Caki2 (cell line): ENCODE measurements at regions not wholly inside any gene's neighbourhood (a gene's known extent, or its start where the extent isn't known, plus 50 kb on each side); places are given as distances from the start of the nearest gene placed in this dataset.

Experiments
- DNase-seq: peaks from one replicate; pipeline ENCODE4 v3.0.0-alpha.2; 2015; ENCODE audit warnings: low read depth
- in situ Hi-C: cut with HindIII; loops from 2 replicates; pipeline ENCODE4 v1.10.0; 2016; ENCODE audit warnings: low sequenced_read_pairs, low pct_unique_long_range_greater_than_20kb, mixed read lengths

DNA sequence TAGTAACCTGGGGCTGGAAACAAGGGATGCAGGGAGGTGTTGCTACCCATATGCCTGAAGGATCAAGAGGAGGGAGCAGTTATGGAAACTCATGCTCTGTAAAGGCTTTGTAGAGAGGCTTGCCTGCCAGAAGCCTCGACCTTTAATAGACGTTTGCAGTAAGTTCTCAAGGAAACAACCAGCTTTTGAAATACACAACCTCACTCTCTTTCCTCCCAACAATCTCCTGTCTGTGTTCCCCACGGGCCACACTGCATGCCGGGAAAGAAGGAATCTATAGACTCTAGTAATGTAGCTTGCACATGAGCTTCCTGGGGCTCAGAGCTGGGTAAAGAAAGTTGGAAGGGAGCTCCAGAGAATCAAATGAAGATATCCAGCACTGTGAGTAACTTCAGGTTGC lies 101.6 kb upstream of the PACRGL start:
- in situ Hi-C loops: no loop called here
- no peak for DNase-seq

GRCh38 chr4:20603671-20604313 lies 96.5 kb upstream of the PACRGL start:
- DNase-seq: no peak
- in situ Hi-C loops: no loop called here

DNA sequence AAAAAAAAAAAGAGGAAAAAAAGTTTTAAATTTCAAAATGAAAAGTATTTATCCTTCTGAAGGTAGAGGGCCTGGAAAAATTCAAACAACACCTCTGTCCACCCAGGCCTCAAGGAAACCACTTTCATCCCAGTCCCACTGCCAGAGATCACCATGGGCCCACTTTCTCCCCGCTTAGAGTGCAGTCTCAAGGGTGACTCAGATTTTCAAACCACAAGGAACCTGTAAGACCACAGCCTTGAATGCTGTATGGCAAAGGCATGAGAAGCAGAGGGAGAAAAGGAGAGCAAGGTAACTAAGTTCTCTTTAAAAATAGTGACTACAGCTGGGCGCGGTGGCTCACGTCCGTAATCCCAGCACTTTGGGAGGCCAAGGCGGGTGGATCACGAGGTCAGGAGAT lies 87.9 kb upstream of the PACRGL start:
- no peak for DNase-seq

GRCh38 chr4:20614816-20615215 lies 85.4 kb upstream of the PACRGL start:
- no peak for DNase-seq
- in situ Hi-C loops: no loop called here

More for the DNA sequence above, 87.9 kb upstream of the PACRGL start:
- in situ Hi-C loops: no loop called here

DNA sequence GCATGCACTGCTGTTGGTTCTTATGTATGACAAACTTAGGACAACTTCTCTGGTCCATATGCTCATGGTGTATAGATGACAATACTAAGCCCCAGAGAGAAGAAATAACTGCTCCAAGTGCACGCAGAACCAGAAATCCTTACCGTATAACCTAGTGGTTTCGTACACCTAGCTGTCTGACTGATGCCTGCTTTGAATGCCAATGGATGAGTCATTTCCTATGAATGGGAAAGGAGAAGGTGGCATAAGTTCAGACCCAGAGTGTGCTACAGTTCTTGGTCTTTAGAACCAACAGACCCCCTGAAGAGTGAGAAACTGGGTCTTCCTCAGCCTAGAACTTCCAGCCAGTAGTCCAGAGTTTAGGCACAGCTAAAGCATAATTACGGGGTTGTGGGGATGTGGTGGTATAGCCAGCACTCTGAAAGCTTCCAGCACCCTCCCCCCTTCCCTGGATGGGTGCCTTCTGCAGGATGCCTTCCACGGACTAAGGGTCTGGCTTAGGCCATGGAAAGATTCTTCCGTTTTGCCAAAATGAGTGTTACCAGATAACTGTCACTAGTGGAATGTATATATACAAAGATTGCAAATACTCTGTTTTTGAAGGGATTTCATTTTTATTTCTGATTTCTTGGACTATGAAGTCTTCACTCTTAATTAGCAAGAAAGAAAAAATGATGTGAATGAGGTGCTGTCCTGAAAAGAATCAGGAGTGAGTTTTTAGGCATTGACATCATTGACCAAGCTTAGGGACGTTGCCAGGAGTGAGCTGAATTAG lies 84.6 kb upstream of the PACRGL start:
- in situ Hi-C loops: no loop called here
- DNase-seq: no peak

DNA sequence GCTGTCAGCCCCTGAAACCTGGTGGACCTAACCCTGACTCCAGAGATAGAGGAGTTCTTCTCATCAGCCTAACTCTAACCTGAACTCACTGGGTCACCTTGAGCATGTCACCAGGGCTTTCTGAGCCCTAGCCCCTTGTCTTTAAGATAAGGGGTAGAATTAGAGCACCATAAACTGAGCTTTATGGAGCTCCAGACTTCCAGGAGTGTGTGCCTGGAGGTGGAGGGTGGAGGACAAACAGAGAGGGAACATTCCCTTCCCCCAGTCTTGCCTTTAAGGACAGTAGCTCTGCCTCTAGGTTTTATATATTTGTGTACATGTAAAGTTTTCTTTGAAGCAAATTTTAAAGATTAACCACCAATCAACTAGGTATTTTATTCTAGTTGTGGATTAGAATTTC lies 83.9 kb upstream of the PACRGL start:
- in situ Hi-C loops: no loop called here
- no peak for DNase-seq

DNA sequence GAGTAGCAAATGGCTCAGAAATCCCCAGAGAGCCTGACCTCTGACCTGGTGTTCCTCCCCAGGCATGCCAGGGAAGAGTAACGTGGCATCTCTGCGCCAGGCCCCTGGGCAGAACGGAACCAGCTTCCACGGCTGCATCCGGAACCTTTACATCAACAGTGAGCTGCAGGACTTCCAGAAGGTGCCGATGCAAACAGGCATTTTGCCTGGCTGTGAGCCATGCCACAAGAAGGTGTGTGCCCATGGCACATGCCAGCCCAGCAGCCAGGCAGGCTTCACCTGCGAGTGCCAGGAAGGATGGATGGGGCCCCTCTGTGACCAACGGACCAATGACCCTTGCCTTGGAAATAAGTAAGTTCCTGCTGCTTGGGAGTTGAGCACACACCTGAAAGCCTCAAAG lies 83.4 kb upstream of the PACRGL start:
- in situ Hi-C loops: no loop called here
- DNase-seq: no peak

DNA sequence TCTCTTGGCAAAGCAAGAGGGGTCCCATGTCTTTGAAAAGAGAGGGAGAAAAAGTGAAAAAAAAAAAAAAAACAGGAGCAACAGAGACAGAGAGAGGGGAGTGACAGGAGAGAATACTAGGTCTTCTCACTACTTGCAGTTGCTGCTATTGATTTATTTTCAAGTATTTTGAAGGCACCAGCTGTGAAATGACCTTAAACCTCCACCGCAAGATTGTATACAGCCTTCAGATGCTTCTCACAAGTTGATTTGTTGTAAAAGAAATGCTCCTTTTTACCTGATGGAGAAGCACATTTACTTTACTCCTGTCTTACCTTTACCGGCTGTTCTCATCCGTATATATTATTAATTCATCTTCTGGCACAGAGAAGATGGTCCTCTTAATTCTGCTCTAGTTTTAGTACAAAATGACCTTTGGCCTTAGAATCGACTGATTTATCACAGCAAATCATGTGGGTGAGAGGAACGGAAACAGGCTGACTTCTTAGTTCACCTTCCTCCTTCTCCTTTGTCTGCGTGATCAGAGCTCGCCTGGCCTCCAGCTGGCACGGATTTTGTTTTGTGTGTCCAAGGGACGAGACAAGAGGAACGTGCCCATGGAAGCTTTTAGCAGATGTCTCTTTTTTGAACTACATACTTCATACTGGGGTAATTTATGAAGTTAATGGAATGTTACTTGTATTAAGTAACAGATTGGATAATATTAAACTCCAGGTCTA lies 82.4 kb upstream of the PACRGL start:
- in situ Hi-C loops: no loop called here
- DNase-seq: no peak

DNA sequence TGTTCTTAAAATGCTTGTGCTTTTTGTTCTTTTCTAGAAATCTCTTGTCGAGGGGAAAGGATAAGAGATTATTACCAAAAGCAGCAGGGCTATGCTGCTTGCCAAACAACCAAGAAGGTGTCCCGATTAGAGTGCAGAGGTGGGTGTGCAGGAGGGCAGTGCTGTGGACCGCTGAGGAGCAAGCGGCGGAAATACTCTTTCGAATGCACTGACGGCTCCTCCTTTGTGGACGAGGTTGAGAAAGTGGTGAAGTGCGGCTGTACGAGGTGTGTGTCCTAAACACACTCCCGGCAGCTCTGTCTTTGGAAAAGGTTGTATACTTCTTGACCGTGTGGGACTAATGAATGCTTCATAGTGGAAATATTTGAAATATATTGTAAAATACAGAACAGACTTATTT lies 81.5 kb upstream of the PACRGL start:
- in situ Hi-C loops: no loop called here
- no peak for DNase-seq

GRCh38 chr4:20621476-20621875 lies 78.8 kb upstream of the PACRGL start:
- no peak for DNase-seq
- in situ Hi-C loops: no loop called here

- in situ Hi-C loops: no loop called here
- no peak for DNase-seq
These were observed 77.6 kb upstream of the PACRGL start for GRCh38 chr4:20622701-20623100.

- in situ Hi-C loops: no loop called here
- DNase-seq: no peak
These were observed 76.3 kb upstream of the PACRGL start for GRCh38 chr4:20623939-20624338.

- no peak for DNase-seq
- in situ Hi-C loops: no loop called here
These were observed 75.4 kb upstream of the PACRGL start for GRCh38 chr4:20624793-20625374.

DNA sequence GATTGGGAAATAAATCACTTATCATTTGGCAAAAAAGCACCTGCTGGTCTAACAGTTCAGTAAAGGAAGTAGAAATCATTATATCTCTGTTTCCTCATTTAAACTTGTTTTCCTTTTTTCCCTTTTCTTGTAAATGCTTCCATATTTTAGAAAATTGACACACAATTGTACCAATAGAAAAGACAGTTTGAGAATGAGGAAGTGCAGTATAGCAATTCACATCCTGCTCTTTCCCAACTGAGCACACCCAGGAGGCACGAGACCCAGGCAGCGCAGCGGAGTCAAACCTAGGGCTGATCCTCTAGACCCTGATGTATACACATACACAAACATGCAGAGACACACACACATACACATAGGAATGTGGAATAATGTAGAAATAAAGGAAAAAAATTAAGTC lies 74.8 kb upstream of the PACRGL start:
- no peak for DNase-seq
- in situ Hi-C loops: no loop called here

DNA sequence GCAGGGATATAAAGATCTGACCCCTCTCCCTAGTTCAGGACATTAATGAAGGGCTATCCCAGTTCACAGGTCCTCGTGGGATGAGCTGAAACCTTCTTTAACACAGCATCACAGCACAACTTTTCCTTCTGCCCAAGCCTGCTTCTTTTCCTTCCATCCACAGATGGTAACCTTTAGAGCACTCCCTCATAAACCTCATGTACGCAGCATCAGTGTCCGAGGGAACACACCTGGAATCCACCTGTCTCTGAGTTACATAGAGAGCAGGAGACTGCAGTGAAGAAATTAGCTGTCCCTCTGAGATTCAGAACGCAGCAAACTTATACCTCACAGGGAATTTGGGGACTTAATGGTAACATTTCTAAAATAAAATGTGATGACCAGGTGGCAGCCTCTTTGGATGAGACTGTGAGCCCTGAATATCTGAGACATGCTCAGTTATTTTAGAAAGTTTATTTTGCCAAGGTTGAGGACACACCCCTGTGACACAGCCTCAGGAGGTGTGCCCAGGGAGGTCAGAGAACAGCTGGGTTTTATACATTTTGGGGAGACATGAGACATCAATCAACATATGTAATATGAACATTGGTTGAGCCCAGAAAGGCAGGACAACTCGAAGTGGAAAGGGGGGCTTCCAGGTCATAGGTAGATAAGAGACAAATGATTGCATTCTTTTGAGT lies 73.8 kb upstream of the PACRGL start:
- in situ Hi-C loops: no loop called here
- no peak for DNase-seq

GRCh38 chr4:20627866-20628265 lies 72.4 kb upstream of the PACRGL start:
- in situ Hi-C loops: no loop called here
- DNase-seq: no peak

DNA sequence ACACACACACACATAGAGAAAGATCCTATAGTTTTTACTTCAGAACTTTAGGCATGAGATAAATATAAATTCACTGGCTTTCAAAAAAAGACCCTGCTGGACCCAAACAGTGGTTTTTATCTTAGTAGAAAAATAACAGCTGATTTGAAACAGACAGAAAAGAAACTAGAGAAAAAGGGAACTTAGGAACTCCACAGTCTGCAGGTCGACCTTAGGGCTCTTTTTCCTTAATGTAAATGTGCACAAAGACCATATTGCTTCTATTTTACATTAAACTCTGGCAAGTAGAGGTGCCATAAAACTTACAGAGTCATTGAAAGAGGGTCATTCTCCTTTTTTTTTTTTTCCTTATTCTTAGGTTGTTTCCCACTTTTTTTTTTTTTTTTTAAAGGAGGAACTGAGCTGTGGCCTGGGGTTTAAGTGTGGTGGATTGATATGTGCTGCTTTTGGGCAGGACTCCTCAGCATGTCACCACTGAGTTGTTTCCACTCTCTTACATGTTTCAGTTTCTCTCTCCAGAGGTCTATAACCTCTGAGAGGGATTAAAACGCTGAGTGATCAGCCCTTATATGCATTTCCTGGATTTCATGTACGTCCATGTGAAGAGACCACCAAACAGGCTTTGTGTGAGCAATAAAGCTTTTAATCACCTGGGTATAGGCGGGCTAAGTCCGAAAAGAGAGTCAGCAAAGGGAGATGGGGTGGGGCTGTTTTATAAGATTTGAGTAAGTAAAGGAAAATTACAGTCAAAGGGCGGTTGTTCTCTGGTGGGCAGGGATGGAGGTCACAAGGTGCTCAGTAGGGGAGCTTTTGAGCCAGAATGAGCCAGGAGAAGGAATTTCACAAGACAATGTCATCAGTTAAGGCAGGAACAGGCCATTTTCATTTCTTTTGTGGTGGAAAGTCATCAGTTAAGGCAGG lies 70.8 kb upstream of the PACRGL start:
- in situ Hi-C loops: no loop called here

DNA sequence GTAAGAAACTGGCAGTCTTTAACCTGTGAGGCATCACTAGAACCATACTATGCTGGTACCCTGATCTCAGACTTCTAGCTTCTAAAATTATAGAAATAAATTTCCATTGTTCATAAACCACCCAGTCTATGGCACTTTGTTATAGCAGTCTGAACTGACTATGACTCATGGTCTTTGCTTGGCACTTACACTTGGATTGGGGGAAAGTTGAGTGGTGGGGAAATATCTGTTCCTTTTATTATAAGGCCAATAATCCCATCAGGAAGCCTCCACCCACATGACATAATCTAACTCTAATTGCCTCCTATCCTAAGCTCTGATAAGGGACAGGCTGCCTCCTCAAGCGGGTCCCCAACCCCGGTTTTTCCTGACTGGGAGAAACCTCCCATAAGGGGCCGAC lies 61.4 kb upstream of the PACRGL start:
- DNase-seq: no peak
- in situ Hi-C loops: no loop called here

More for the DNA sequence above, 70.8 kb upstream of the PACRGL start:
- no peak for DNase-seq
